Vagina (tissue), 2 donors: ENCODE measurements at regions not wholly inside any gene's neighbourhood (a gene's known extent, or its start where the extent isn't known, plus 50 kb on each side); places are given as distances from the start of the nearest gene placed in this dataset.

Experiments used
- POLR2A ChIP-seq, 2 donors: fragments of 450-650 bp; IDR thresholded peaks; one replicate each; pipeline ENCODE4 v1.6.1; 2017; ENCODE audit warnings: antibody characterized with exemption in 2 of 2, mild to moderate bottlenecking in 2 of 2, moderate library complexity in 2 of 2
- POLR2AphosphoS5 ChIP-seq, 2 donors: sonication (generic); formaldehyde crosslinking; IDR thresholded peaks; one replicate each; pipeline ENCODE4 v1.9.0; 2017; ENCODE audit warnings: antibody characterized with exemption in 2 of 2, mild to moderate bottlenecking in 2 of 2, low read depth in 1 of 2; ENCODE audit not compliant: insufficient read depth in 1 of 2
- TF ChIP-seq, protein P1 (sequence below), 3 experiments: fragments of 450-650 bp in 2 of 3; fragments of 200-600 bp in 1 of 3; sonication (generic) in 1 of 3; IDR thresholded peaks; one replicate each; pipeline ENCODE4 v1.5.1; 2017 to 2019; ENCODE audit warnings: antibody characterized with exemption in 3 of 3, mild to moderate bottlenecking in 2 of 3, moderate library complexity in 2 of 3

DNA sequence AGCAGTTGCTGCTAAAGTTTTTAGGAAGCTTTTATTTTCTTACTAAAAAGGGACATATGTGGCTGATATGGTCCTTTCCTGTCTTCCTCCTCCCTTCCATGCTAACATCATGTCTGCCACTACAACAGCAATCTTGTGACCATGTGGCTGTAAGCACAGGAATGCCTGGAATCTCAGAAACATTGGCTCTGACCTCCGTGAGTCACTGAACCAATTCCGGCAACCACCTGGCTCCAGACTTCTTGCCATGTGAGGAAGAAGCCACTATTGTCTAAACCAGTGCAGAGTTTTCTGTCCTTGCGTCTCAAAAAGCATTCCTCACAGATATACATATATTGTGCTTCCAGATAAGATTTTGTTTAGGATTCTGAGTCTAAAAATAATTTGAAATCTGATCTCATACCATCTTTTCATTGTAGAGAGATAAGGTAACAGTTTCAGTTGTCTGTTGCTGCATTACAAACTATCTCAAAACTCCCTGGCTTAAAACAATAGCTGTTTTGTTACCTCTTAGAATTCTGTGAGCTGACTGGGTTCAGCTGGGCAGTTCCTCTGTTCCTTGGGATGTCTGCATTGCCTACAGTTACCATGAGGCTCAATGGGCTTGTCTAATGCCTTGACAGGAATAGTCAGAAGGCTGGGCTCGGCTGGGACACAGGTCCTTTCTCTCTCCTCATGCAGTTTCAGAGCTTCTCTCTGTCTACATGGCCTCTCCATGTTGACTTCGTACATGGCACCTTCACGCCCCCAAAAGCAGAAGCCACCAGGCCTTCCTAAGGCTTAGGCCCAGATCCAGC lies 77.3 kb upstream of the MAGI1 start:
- TF ChIP-seq POLR2AphosphoS5 (IDR thresholded peaks at IDR 0.05; ENCODE audit: insufficient read depth in 1 of 2, low read depth in 1 of 2) = peak in 1 of 2 donors; percentile 71
- TF ChIP-seq, protein P1, sequence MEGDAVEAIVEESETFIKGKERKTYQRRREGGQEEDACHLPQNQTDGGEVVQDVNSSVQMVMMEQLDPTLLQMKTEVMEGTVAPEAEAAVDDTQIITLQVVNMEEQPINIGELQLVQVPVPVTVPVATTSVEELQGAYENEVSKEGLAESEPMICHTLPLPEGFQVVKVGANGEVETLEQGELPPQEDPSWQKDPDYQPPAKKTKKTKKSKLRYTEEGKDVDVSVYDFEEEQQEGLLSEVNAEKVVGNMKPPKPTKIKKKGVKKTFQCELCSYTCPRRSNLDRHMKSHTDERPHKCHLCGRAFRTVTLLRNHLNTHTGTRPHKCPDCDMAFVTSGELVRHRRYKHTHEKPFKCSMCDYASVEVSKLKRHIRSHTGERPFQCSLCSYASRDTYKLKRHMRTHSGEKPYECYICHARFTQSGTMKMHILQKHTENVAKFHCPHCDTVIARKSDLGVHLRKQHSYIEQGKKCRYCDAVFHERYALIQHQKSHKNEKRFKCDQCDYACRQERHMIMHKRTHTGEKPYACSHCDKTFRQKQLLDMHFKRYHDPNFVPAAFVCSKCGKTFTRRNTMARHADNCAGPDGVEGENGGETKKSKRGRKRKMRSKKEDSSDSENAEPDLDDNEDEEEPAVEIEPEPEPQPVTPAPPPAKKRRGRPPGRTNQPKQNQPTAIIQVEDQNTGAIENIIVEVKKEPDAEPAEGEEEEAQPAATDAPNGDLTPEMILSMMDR (IDR thresholded peaks at IDR 0.05) = no peak
- no peak for TF ChIP-seq POLR2A (IDR thresholded peaks at IDR 0.05)
